ENCODE measurements at regions not wholly inside any gene's neighbourhood (a gene's known extent, or its start where the extent isn't known, plus 50 kb on each side); places are given as distances from the start of the nearest gene placed in this dataset.

GRCh38 chr2:104016801-104017200 is 837.1 kb upstream of the POU3F3 start (continued):
- no peak for TF ChIP-seq BCL3 (CRISPR knock-in tag; IDR thresholded peaks at IDR 0.05)
- TF ChIP-seq ZNF749 (CRISPR knock-in tag; IDR thresholded peaks at IDR 0.05; ENCODE audit: borderline replicate concordance): no peak
- TF ChIP-seq TEAD2 (CRISPR knock-in tag; IDR thresholded peaks at IDR 0.05): no peak
- no peak for TF ChIP-seq ZUFSP (CRISPR knock-in tag; IDR thresholded peaks at IDR 0.05; ENCODE audit: borderline replicate concordance)
- TF ChIP-seq SSRP1 (CRISPR knock-in tag; IDR thresholded peaks at IDR 0.05): no peak
- no peak for TF ChIP-seq KLF13 (CRISPR knock-in tag; IDR thresholded peaks at IDR 0.05)
- no peak for TF ChIP-seq ZFX (CRISPR knock-in tag; IDR thresholded peaks at IDR 0.05; ENCODE audit: low read depth)
- TF ChIP-seq HOXA9 (CRISPR knock-in tag; IDR thresholded peaks at IDR 0.05; ENCODE audit: borderline replicate concordance): no peak

- no peaks in the 10 kb centered on the region for H4K20me1 ChIP-seq (ENCODE audit: insufficient read depth, low read length)
- H3K4me3 ChIP-seq (replicated peaks in 1 of 3; ENCODE audit: insufficient read depth in 1 of 3, low read depth in 2 of 3, low read length in 3 of 3): no peak overlapping the region
- no TSS peak for BruUV-seq (replicated peaks)
- ATAC-seq (no peak), FAIRE-seq (no peak), DNase-seq (ENCODE audit: low spot score) (no peak)
- H3K9ac ChIP-seq (ENCODE audit: insufficient read depth, low read depth, low read length): no peak overlapping the region
- no peaks in the 10 kb centered on the region for H3K4me1 ChIP-seq (ENCODE audit: insufficient read depth, low read length)
- WGBS (ENCODE audit: low lambda C conversion rate): 11% methylated on average over 2 of the region's 2 CpGs
- no peaks in the 10 kb centered on the region for H3K36me3 ChIP-seq (replicated peaks in 1 of 2; ENCODE audit: control insufficient read depth in 1 of 2, insufficient read depth in 2 of 2, low read length in 2 of 2)
- no peak overlapping the region for H2AFZ ChIP-seq (ENCODE audit: low read length)
- in situ Hi-C loops (cut with HindIII; ENCODE audit: extremely low pct_ligation_motif_present, low pct_unique_long_range_greater_than_20kb) (no loop called here), intact Hi-C loops (cut with micrococcal nuclease; ENCODE audit: unreplicated experiment) (no loop called here)
- ChIA-PET POLR2A (no interaction called here), CTCF (ENCODE audit: low intra/inter-chr PET ratio, low total read pairs) (no interaction called here)
- no peaks in the 10 kb centered on the region for H3K9me3 ChIP-seq (ENCODE audit: low read length)
- H3K27me3 ChIP-seq (ENCODE audit: control insufficient read depth in 1 of 2, insufficient read depth in 2 of 2, low read length in 2 of 2): peaks cover 0 to 3% of the 10 kb centered on the region in 2 experiments; a peak in 2 of 5 replicates
- H3K4me2 ChIP-seq (ENCODE audit: low read depth, low read length): no peak overlapping the region
- no peaks in the 10 kb centered on the region for H3K79me2 ChIP-seq (ENCODE audit: insufficient read depth, low read length)
- no peak overlapping the region for H3K27ac ChIP-seq (ENCODE audit: extremely low read length, insufficient read depth, low read length)
- TF ChIP-seq KDM1A (CRISPR knock-in tag; IDR thresholded peaks at IDR 0.05): no peak
- no peak for TF ChIP-seq MAFG (CRISPR knock-in tag; IDR thresholded peaks at IDR 0.05)
- no peak for TF ChIP-seq ZNF432 (CRISPR knock-in tag; IDR thresholded peaks at IDR 0.05; ENCODE audit: borderline replicate concordance)
- TF ChIP-seq ZNF441 (CRISPR knock-in tag; IDR thresholded peaks at IDR 0.05; ENCODE audit: borderline replicate concordance): no peak
- TF ChIP-seq ZUFSP (CRISPR knock-in tag; IDR thresholded peaks at IDR 0.05; ENCODE audit: borderline replicate concordance): no peak
- no peak for TF ChIP-seq GZF1 (CRISPR knock-in tag; IDR thresholded peaks at IDR 0.05)
- TF ChIP-seq RORA (CRISPR knock-in tag; IDR thresholded peaks at IDR 0.05): no peak
- no peak for TF ChIP-seq ZNF574 (CRISPR knock-in tag; IDR thresholded peaks at IDR 0.05)
Measured at GRCh38 chr2:104023306-104023705, 830.6 kb upstream of the POU3F3 start.

Data from HepG2 (cell line).